ENCODE measurements at regions not wholly inside any gene's neighbourhood (a gene's known extent, or its start where the extent isn't known, plus 50 kb on each side); places are given as distances from the start of the nearest gene placed in this dataset.

DNA sequence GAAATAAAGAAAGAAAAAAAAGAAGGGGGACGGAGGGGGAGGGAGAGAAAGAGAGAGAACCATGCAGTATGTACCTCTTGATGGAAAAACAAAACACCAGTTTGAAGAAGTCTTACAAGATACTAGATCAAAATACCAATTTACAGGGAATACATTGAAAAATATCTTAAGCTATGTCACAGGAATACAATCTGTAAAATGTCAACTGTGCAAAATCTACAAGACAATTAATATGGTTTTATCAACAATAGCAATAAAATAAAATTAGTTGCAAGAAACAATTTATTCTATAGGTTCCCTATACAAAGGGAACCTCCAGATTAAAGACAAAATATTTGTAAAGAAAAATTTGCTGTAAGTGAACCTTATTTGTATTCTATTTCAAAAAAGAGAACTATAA lies 98.3 kb upstream of the CABCOCO1 start:
- ATAC-seq (ENCODE audit: insufficient read depth, low read depth) = no peak

DNA sequence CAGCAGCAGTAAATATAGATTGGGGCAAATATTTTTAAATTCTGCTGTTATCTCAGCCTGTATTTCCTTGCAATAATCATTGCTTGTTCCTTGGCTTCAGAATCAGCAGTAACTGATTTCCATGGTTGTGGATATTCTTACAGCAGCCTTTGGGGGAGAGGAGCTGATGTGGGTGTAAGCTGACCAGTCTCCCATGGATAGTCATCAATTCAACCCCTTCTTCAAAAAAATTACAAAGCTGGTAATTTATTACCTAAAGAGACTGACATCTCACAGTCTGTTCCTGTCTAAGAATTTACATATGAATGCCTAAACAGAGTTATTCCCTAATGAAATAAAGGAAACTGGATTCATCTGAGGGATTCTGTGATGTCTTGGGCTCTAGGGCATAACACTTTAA lies 103.1 kb upstream of the CABCOCO1 start:
- no peaks in the 10 kb centered on the region for H4K20me1 ChIP-seq (ENCODE audit: insufficient read depth, low read length)
- H3K27me3 ChIP-seq (ENCODE audit: insufficient read depth, low read length, poor library complexity) = no peaks in the 10 kb centered on the region
- TF ChIP-seq, protein P1, sequence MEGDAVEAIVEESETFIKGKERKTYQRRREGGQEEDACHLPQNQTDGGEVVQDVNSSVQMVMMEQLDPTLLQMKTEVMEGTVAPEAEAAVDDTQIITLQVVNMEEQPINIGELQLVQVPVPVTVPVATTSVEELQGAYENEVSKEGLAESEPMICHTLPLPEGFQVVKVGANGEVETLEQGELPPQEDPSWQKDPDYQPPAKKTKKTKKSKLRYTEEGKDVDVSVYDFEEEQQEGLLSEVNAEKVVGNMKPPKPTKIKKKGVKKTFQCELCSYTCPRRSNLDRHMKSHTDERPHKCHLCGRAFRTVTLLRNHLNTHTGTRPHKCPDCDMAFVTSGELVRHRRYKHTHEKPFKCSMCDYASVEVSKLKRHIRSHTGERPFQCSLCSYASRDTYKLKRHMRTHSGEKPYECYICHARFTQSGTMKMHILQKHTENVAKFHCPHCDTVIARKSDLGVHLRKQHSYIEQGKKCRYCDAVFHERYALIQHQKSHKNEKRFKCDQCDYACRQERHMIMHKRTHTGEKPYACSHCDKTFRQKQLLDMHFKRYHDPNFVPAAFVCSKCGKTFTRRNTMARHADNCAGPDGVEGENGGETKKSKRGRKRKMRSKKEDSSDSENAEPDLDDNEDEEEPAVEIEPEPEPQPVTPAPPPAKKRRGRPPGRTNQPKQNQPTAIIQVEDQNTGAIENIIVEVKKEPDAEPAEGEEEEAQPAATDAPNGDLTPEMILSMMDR (IDR thresholded peaks at IDR 0.05; ENCODE audit: borderline replicate concordance, extremely low read depth, low read length, poor library complexity, severe bottlenecking) = no peak
- no peak for TF ChIP-seq EZH2 (IDR thresholded peaks at IDR 0.05; ENCODE audit: borderline replicate concordance, low read depth, low read length, severe bottlenecking)
- no peak overlapping the region for H3K4me3 ChIP-seq (ENCODE audit: low read depth in 1 of 2, low read length in 2 of 2)
- no peaks in the 10 kb centered on the region for H3K36me3 ChIP-seq (ENCODE audit: insufficient read depth, low read length)
- no peak overlapping the region for H2AFZ ChIP-seq (ENCODE audit: low read depth, low read length)
- H3K4me1 ChIP-seq (ENCODE audit: insufficient read depth, low read length) = no peaks in the 10 kb centered on the region
- H3K79me2 ChIP-seq (ENCODE audit: insufficient read depth, low read length) = no peaks in the 10 kb centered on the region
- H3K4me2 ChIP-seq (ENCODE audit: insufficient read depth, low read length) = no peak overlapping the region
- no peak overlapping the region for H3K27ac ChIP-seq (ENCODE audit: low read length)
- DNase-seq (no peak), ATAC-seq (ENCODE audit: insufficient read depth, low read depth) (no peak)
- H3K9ac ChIP-seq (ENCODE audit: low read depth, low read length) = no peak overlapping the region
- H3K9me3 ChIP-seq (ENCODE audit: insufficient read depth, low read length, severe bottlenecking) = no peaks in the 10 kb centered on the region

More for the DNA sequence above, 98.3 kb upstream of the CABCOCO1 start:
- TF ChIP-seq EZH2 (IDR thresholded peaks at IDR 0.05; ENCODE audit: borderline replicate concordance, low read depth, low read length, severe bottlenecking) = no peak
- TF ChIP-seq, protein P1 (IDR thresholded peaks at IDR 0.05; ENCODE audit: borderline replicate concordance, extremely low read depth, low read length, poor library complexity, severe bottlenecking) = no peak
- no peaks in the 10 kb centered on the region for H3K4me1 ChIP-seq (ENCODE audit: insufficient read depth, low read length)
- H3K9ac ChIP-seq (ENCODE audit: low read depth, low read length) = no peak overlapping the region
- no peak overlapping the region for H3K27ac ChIP-seq (ENCODE audit: low read length)
- H3K9me3 ChIP-seq (ENCODE audit: insufficient read depth, low read length, severe bottlenecking) = no peaks in the 10 kb centered on the region
- no peak overlapping the region for H3K4me3 ChIP-seq (ENCODE audit: low read depth in 1 of 2, low read length in 2 of 2)
- no peak overlapping the region for H2AFZ ChIP-seq (ENCODE audit: low read depth, low read length)
- H3K4me2 ChIP-seq (ENCODE audit: insufficient read depth, low read length) = no peak overlapping the region
- H4K20me1 ChIP-seq (ENCODE audit: insufficient read depth, low read length) = no peaks in the 10 kb centered on the region
- H3K27me3 ChIP-seq (ENCODE audit: insufficient read depth, low read length, poor library complexity) = no peaks in the 10 kb centered on the region
- H3K36me3 ChIP-seq (ENCODE audit: insufficient read depth, low read length) = no peaks in the 10 kb centered on the region
- H3K79me2 ChIP-seq (ENCODE audit: insufficient read depth, low read length) = no peaks in the 10 kb centered on the region
- DNase-seq = no peak

DNA sequence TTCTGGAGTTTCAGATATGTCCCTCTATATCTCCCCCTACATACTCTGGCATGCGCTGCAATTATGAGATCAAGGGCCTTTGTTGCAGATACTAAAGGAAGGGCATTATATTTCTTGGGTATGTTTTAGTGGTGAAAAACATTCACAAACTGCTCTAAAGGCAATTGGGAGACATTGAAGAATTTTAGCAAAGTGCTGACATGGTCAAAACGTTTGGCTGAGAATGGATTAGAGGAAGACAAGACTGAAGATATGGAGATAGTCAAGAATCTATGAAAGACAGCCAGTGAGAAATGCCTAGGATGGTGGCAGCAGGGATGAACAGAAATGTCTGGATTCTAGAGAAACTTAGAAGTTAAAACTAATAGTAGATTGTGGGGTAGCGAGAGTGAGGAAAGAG lies 104.5 kb upstream of the CABCOCO1 start:
- DNase-seq = no peak

More for the DNA sequence above, 104.5 kb upstream of the CABCOCO1 start:
- Histone ChIP-seq H3K27me3 (ENCODE audit: insufficient read depth, low read length, poor library complexity) (no peaks in the 10 kb centered on the region), H3K36me3 (ENCODE audit: insufficient read depth, low read length) (no peaks in the 10 kb centered on the region), H3K4me2 (ENCODE audit: insufficient read depth, low read length) (no peak overlapping the region), H3K27ac (ENCODE audit: low read length) (no peak overlapping the region), H3K9me3 (ENCODE audit: insufficient read depth, low read length, severe bottlenecking) (no peaks in the 10 kb centered on the region), H3K9ac (ENCODE audit: low read depth, low read length) (no peak overlapping the region), H2AFZ (ENCODE audit: low read depth, low read length) (no peak overlapping the region), H3K79me2 (ENCODE audit: insufficient read depth, low read length) (no peaks in the 10 kb centered on the region), H4K20me1 (ENCODE audit: insufficient read depth, low read length) (no peaks in the 10 kb centered on the region), H3K4me1 (ENCODE audit: insufficient read depth, low read length) (no peaks in the 10 kb centered on the region), H3K4me3 (ENCODE audit: low read depth in 1 of 2, low read length in 2 of 2) (no peak overlapping the region)
- ATAC-seq (ENCODE audit: insufficient read depth, low read depth) = no peak
- TF ChIP-seq EZH2 (IDR thresholded peaks at IDR 0.05; ENCODE audit: borderline replicate concordance, low read depth, low read length, severe bottlenecking) = no peak
- TF ChIP-seq, protein P1 (IDR thresholded peaks at IDR 0.05; ENCODE audit: borderline replicate concordance, extremely low read depth, low read length, poor library complexity, severe bottlenecking) = no peak
